Adrenal gland (tissue), 9 donors: ENCODE measurements at regions not wholly inside any gene's neighbourhood (a gene's known extent, or its start where the extent isn't known, plus 50 kb on each side); places are given as distances from the start of the nearest gene placed in this dataset.

Experiments
- DNase-seq, 7 donors: peaks; one replicate each; pipeline ENCODE4 v3.0.0-alpha.2; 2019 to 2020
- H3K27ac ChIP-seq, 5 donors: fragments of 200-600 bp; sonication (generic) in 4 of 5; 1 replicate in 3 of 5; 2 replicates in 2 of 5; pipeline versions ENCODE4 v1.5.1 to v1.8.0; 2016 to 2020; ENCODE audit warnings: mild to moderate bottlenecking in 1 of 5
- H3K27me3 ChIP-seq: fragments of 200-600 bp; 2 replicates; pipeline ENCODE4 v1.8.0; 2021
- H3K36me3 ChIP-seq, 2 donors: fragments of 200-600 bp; replicated peaks in 1 of 2; 1 replicate in 1 of 2; 2 replicates in 1 of 2; pipeline versions ENCODE4 v1.5.1 to v1.8.0; 2018 to 2022
- H3K4me1 ChIP-seq, 2 donors: fragments of 200-600 bp; replicated peaks in 1 of 2; 1 replicate in 1 of 2; 2 replicates in 1 of 2; pipeline versions ENCODE4 v1.5.1 to v1.8.0; 2018 to 2021
- H3K4me3 ChIP-seq, 4 donors: fragments of 200-600 bp; sonication (generic) in 3 of 4; one replicate each; pipeline ENCODE4 v1.5.1; 2016 to 2018
- H3K9me3 ChIP-seq, 3 donors: fragments of 200-600 bp; sonication (generic) in 1 of 3; replicated peaks in 1 of 3; 1 replicate in 2 of 3; 2 replicates in 1 of 3; pipeline versions ENCODE4 v1.5.1 to v1.8.0; 2016 to 2021
- POLR2A ChIP-seq, 2 donors: fragments of 450-650 bp; IDR thresholded peaks; one replicate each; pipeline ENCODE4 v1.6.1; 2017; ENCODE audit warnings: antibody characterized with exemption in 2 of 2, mild to moderate bottlenecking in 2 of 2, moderate library complexity in 1 of 2
- WGBS, 4 donors: extraction: QIAGEN DNeasy Blood & Tissue Kit in 2 of 4; methylation state at CpG; one replicate each; pipeline versions ENCODE4 v1.1.5 to v1.1.7; 2013 to 2017; 5-methylcytosine and 5-hydroxymethylcytosine counted together
- intact Hi-C, 2 donors: fragments of 100-400 bp; cut with DNase I; formaldehyde crosslinking; loops; one replicate each; pipeline versions ENCODE4 v1.14.1 to v1.15.0; 2022 to 2023
- TF ChIP-seq, protein P1 (sequence below), 6 experiments: fragments of 450-650 bp in 4 of 6; fragments of 200-600 bp in 2 of 6; sonication (generic) in 1 of 6; IDR thresholded peaks; 1 replicate in 5 of 6; 2 replicates in 1 of 6; pipeline versions ENCODE4 v1.5.1 to v1.8.0; 2016 to 2021; ENCODE audit warnings: antibody characterized with exemption in 6 of 6, mild to moderate bottlenecking in 2 of 6, moderate library complexity in 1 of 6
- donor health status: healthy with polysubstance abuse.
- donor health status: Bipolar disorder and iron deficiency.
- donor health status: DM: yes; HTN: yes; CAD: no.
- donor health status: DM: no; HTN: no; CAD: no.
- donor health status: DM: no; HTN: no; CAD: no.

DNA sequence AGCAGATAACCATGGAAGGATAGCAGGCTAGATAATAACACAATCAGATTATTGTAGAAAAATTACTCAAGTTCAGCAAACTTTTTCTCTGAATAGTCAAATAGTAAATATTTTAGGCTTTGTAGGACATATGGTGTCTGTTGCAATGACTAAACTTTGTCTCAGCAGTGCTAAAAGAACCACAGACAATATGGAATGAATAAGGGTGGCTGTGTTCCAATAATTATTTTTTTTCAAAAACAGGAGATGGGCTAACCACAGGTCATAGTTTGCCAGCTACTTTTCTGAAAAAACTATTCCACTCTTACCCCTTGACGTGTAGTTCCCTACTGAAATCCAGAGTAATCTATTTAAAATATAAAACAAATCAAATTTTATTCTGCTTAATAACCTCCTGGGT is 153.9 kb upstream of the LRRC4C start:
- 44 to 56% (median 47%) methylated on average over 1 of the region's 1 CpG for WGBS, 4 donors
- H3K27ac ChIP-seq, result no peak overlapping the region
- H3K36me3 ChIP-seq, result no peaks in the 10 kb centered on the region
- H3K9me3 ChIP-seq, result no peaks in the 10 kb centered on the region
- intact Hi-C loops, result no loop called here
- DNase-seq, result no peak
- no peaks in the 10 kb centered on the region for H3K27me3 ChIP-seq
- no peak for TF ChIP-seq POLR2A (IDR thresholded peaks at IDR 0.05)
- TF ChIP-seq, protein P1, sequence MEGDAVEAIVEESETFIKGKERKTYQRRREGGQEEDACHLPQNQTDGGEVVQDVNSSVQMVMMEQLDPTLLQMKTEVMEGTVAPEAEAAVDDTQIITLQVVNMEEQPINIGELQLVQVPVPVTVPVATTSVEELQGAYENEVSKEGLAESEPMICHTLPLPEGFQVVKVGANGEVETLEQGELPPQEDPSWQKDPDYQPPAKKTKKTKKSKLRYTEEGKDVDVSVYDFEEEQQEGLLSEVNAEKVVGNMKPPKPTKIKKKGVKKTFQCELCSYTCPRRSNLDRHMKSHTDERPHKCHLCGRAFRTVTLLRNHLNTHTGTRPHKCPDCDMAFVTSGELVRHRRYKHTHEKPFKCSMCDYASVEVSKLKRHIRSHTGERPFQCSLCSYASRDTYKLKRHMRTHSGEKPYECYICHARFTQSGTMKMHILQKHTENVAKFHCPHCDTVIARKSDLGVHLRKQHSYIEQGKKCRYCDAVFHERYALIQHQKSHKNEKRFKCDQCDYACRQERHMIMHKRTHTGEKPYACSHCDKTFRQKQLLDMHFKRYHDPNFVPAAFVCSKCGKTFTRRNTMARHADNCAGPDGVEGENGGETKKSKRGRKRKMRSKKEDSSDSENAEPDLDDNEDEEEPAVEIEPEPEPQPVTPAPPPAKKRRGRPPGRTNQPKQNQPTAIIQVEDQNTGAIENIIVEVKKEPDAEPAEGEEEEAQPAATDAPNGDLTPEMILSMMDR (IDR thresholded peaks at IDR 0.05), result no peak
- H3K4me3 ChIP-seq, result no peak overlapping the region
- no peaks in the 10 kb centered on the region for H3K4me1 ChIP-seq

DNA sequence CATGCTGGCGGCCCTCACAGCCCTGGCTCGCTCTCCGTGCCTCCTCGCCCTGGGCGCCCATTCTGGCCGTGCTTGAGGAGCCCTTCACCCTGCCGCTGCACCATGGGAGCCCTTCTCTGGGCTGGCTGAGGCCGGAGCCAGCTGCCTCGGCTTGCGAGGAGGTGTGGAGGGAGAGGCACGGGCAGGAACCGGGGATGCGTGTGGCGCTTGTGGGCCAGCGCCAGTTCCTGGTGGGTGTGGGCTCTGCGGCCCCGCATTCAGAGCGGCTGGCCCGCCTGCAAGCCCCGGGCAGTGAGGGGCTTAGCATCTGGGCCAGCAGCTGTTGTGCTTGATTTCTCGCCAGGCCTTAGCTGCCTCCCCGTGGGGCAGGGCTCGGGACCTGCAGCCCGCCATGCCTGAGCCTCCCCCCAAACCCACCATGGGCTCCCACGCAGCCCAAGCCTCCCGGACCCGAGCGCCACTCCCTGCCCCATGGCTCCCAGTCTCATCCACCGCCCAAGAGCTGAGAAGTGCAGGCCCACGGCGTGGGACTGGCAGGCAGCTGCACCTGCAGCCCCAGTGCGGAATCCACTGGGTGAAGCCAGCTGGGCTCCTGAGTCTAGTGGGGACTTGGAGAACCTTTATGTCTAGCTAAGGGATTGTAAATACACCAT is 163.4 kb upstream of the LRRC4C start:
- Histone ChIP-seq H3K9me3 (no peaks in the 10 kb centered on the region), H3K27ac (no peak overlapping the region), H3K27me3 (no peaks in the 10 kb centered on the region), H3K4me1 (no peaks in the 10 kb centered on the region), H3K4me3 (no peak overlapping the region), H3K36me3 (no peaks in the 10 kb centered on the region)
- TF ChIP-seq, protein P1 (IDR thresholded peaks at IDR 0.05), result no peak
- no peak for TF ChIP-seq POLR2A (IDR thresholded peaks at IDR 0.05)
- intact Hi-C loops, result no loop called here
- WGBS, 4 donors, result 88 to 92% (median 90%) methylated on average over 3 to 32 of the region's 32 CpGs
- no peak for DNase-seq

DNA sequence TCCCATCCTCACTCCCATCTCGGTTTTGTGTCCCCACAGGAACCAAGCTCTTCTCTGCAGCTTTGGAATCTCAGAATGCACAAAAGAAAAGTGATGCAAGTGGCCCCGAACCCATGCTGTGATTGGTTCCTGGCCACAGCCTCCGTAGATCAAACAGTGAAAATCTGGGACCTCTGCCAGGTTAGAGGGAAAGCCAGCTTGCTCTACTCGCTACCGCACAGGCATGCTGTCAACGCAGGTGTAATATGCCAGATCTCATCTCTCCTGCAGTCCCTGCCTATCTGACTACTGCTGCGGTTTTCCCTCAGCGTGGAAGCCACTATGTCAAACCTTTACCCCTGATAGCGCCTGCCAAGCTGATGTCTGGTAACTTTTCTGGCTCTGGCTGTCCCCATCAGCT is 200.5 kb upstream of the LRRC4C start:
- TF ChIP-seq, protein P1 (IDR thresholded peaks at IDR 0.05), result no peak
- TF ChIP-seq POLR2A (IDR thresholded peaks at IDR 0.05), result no peak
- 40 to 55% (median 43%) methylated on average over 8 to 9 of the region's 9 CpGs for WGBS, 4 donors
- no peaks in the 10 kb centered on the region for H3K4me1 ChIP-seq
- H3K27ac ChIP-seq, result no peak overlapping the region
- no peak overlapping the region for H3K4me3 ChIP-seq
- H3K9me3 ChIP-seq, result no peaks in the 10 kb centered on the region
- peak in 3 of 7 donors; percentile 2 to 53 (median 18) for DNase-seq
- intact Hi-C loops, result no loop called here
- H3K27me3 ChIP-seq, result no peaks in the 10 kb centered on the region
- no peaks in the 10 kb centered on the region for H3K36me3 ChIP-seq

DNA sequence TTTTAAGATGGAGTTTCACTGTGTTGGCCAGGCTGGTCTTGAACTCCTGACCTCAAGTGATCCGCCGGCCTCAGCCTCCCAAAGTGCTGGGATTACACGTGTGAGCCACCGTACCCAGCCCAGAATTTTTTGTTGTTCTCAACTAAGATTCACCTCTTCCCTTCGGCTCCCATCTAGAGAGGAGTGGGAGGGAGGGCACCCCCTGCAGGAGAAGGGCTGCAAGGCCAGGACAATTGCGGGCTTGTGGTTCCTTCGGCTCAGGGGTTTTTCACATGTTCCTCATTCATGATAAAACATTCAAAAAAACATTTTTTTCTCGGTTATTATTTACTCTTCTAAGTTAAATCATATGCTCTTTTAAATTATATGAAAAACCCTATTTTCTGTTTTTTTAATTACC is 201.1 kb upstream of the LRRC4C start:
- Histone ChIP-seq H3K27me3 (no peaks in the 10 kb centered on the region), H3K9me3 (no peaks in the 10 kb centered on the region), H3K27ac (no peak overlapping the region), H3K36me3 (no peaks in the 10 kb centered on the region), H3K4me1 (no peaks in the 10 kb centered on the region), H3K4me3 (no peak overlapping the region)
- no peak for DNase-seq
- TF ChIP-seq, protein P1 (IDR thresholded peaks at IDR 0.05), result no peak
- 73 to 76% (median 75%) methylated on average over 8 of the region's 8 CpGs for WGBS, 4 donors
- intact Hi-C loops, result no loop called here
